BJ (cell line): ENCODE measurements at regions not wholly inside any gene's neighbourhood (a gene's known extent, or its start where the extent isn't known, plus 50 kb on each side); places are given as distances from the start of the nearest gene placed in this dataset.

Experiments used
- CTCF ChIA-PET: fragments of 350-600 bp; formaldehyde crosslinking; extraction: SDS; loops from one replicate; lab custom pipeline; 2021; ENCODE audit warnings: antibody characterized with exemption, inconsistent platforms; lab: Yijun Ruan, JAX
- POLR2A ChIA-PET: fragments of 300-600 bp; sonication (Branson Sonifier 250); formaldehyde crosslinking; extraction: SDS; loops from one replicate; lab custom pipeline; 2021; ENCODE audit warnings: antibody characterized with exemption; lab: Charles Lee
- DNase-seq: peaks from one replicate; pipeline ENCODE4 v3.0.0-alpha.2; 2011; ENCODE audit warnings: low read depth
- H3K27me3 ChIP-seq: 2 replicates; pipeline ENCODE4 v1.6.0; 2011; ENCODE audit warnings: low read length; ENCODE audit not compliant: control insufficient read depth, insufficient read depth
- H3K36me3 ChIP-seq: 2 replicates; pipeline ENCODE4 v1.5.1; 2011; ENCODE audit warnings: low read length; ENCODE audit not compliant: control insufficient read depth, insufficient read depth
- H3K4me3 ChIP-seq: 2 replicates; pipeline ENCODE4 v1.5.1; 2011; ENCODE audit warnings: low read depth, mild to moderate bottlenecking, control low read depth, low read length
- CTCF ChIP-seq: IDR thresholded peaks from 2 replicates; pipeline ENCODE4 v1.5.1; 2011; ENCODE audit warnings: low read depth, mild to moderate bottlenecking, control low read depth, inconsistent platforms, low read length, moderate library complexity; ENCODE audit not compliant: insufficient read depth

GRCh38 chr6:144877118-144877517, 592.0 kb downstream of the UTRN start:
- ChIA-PET CTCF (no interaction called here), POLR2A (no interaction called here)
- no peak for DNase-seq
- Histone ChIP-seq H3K36me3 (no peaks in the 10 kb centered on the region), H3K27me3 (no peaks in the 10 kb centered on the region), H3K4me3 (no peak overlapping the region)
- no peak for TF ChIP-seq CTCF

GRCh38 chr6:144878577-144878976, 593.4 kb downstream of the UTRN start:
- DNase-seq = no peak
- H3K36me3 ChIP-seq = no peaks in the 10 kb centered on the region
- POLR2A ChIA-PET = no interaction called here
- TF ChIP-seq CTCF = no peak
- no peak overlapping the region for H3K4me3 ChIP-seq
- H3K27me3 ChIP-seq = no peaks in the 10 kb centered on the region
- CTCF ChIA-PET = interaction anchor here (0.7 kb wide), 1 partner anchor 40 kb away, joined by 4 read pairs; no protein-coding TSS in a partner anchor

- CTCF ChIA-PET = interaction anchor here (0.5 to 1.0 kb wide), 3 partner anchors 17 to 663 kb away, joined by 3 read pairs; no protein-coding TSS in a partner anchor
- POLR2A ChIA-PET = interaction anchor here (0.7 kb wide), 1 partner anchor 282 kb away, joined by 3 read pairs; no protein-coding TSS in a partner anchor
- Histone ChIP-seq H3K27me3 (no peaks in the 10 kb centered on the region), H3K36me3 (no peaks in the 10 kb centered on the region), H3K4me3 (no peak overlapping the region)
- no peak for DNase-seq
- no peak for TF ChIP-seq CTCF
Measured at GRCh38 chr6:144879436-144879835, 594.3 kb downstream of the UTRN start.

GRCh38 chr6:144882425-144882824, 597.3 kb downstream of the UTRN start:
- no peak for DNase-seq
- CTCF ChIA-PET = no interaction called here
- H3K27me3 ChIP-seq = no peaks in the 10 kb centered on the region
- H3K4me3 ChIP-seq = no peak overlapping the region
- no peaks in the 10 kb centered on the region for H3K36me3 ChIP-seq
- POLR2A ChIA-PET = no interaction called here
- no peak for TF ChIP-seq CTCF

GRCh38 chr6:144883915-144884314, 598.8 kb downstream of the UTRN start:
- Histone ChIP-seq H3K36me3 (no peaks in the 10 kb centered on the region), H3K4me3 (no peak overlapping the region), H3K27me3 (no peaks in the 10 kb centered on the region)
- CTCF ChIA-PET = no interaction called here
- TF ChIP-seq CTCF = no peak
- POLR2A ChIA-PET = no interaction called here
- no peak for DNase-seq
